Brain microvascular endothelial cell (primary cell): ENCODE measurements at regions not wholly inside any gene's neighbourhood (a gene's known extent, or its start where the extent isn't known, plus 50 kb on each side); places are given as distances from the start of the nearest gene placed in this dataset.
"Not testable (repeated sequence)": the region's sequence is repeated elsewhere in the genome, so short reads cannot be mapped to it uniquely, and the experiment has no call there.

Source experiments
- DNase-seq: peaks from one replicate; pipeline ENCODE4 v3.0.0-alpha.2; 2020
- H3K27ac ChIP-seq: fragments of 250-450 bp; sonication (Bioruptor Pico); 2 replicates; pipeline ENCODE4 v1.5.1; 2020; ENCODE audit warnings: mild to moderate bottlenecking, moderate library complexity
- H3K27me3 ChIP-seq: fragments of 250-450 bp; sonication (Bioruptor Pico); replicated peaks from 2 replicates; pipeline ENCODE4 v1.5.1; 2020; ENCODE audit warnings: mild to moderate bottlenecking
- H3K36me3 ChIP-seq: fragments of 250-450 bp; sonication (Bioruptor Pico); replicated peaks from 2 replicates; pipeline ENCODE4 v1.5.1; 2020; ENCODE audit warnings: mild to moderate bottlenecking
- H3K4me3 ChIP-seq: 2 replicates; pipeline ENCODE4 v1.5.1; 2011; ENCODE audit warnings: low read depth, mild to moderate bottlenecking, control low read depth, low read length, moderate library complexity
- in situ Hi-C: cut with HindIII; loops from 2 replicates; pipeline ENCODE4 v1.10.0; 2017; ENCODE audit warnings: low sequenced_read_pairs, low pct_ligation_motif_present

DNA sequence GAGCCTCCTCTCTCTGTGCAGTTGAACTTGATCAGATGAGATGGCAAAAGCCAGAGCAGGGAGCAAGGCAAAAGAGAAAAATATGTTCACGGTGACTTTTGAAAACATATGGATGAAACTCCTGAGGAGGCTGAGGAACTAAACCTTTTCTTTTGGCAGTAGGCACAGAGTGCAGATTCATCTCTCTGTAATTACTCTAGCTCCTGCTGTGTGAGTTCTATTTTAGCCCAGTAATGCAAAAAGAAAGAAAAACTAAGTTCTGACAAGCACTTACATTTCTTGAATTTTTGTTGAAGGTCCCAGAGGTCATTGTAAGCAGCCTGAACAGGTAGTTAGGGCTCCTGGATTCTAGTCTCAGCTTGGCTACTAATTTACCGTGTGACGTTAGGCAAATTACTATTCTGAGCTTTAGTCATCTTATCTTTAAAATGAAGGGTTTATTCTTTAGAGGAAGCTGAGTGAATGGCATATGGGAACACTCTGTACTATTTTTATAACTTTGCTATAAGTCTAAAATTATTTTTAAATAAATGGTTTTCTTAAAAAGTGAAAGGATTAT is 114.7 kb upstream of the NBPF26 start:
- H3K27me3 ChIP-seq, H3K27ac ChIP-seq, H3K36me3 ChIP-seq, DNase-seq, in situ Hi-C loops, H3K4me3 ChIP-seq: not testable (repeated sequence)

- in situ Hi-C loops, result not testable (repeated sequence)
Observed at GRCh38 chr1:120609834-120610233, 113.9 kb upstream of the NBPF26 start.

DNA sequence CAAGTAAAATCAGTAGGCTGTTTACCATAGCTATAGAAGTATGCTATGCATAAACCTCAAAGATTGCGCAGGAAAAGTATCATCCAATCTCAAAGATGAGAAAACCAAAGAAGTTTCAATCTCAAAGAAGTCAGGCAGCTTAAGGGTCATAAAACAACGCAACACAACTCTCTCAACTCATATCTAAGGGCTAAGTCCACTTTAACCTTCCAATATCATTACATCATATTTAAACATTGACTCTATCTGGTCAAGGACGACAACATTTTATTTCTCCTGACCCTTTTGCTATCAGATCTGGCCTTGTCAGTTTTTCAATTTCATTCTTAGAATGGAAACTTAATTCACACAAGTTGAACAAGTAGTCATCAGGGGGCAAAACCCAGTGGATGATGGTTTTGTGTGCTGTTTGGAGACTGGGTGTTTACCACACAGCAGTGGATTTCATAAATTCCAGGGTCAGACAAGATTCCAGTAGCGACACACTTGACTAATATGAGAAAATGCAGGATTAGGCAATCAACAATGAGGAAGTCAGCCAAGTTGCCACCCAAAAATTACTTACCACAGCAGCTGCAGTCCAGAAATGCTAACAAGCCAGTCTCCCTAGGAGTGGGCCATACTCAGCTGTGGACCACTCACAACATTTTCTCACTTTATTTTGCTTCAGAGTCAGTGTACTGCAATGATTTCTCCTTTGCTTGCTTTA is 108.7 kb upstream of the NBPF26 start:
- H3K27me3 ChIP-seq, DNase-seq, H3K4me3 ChIP-seq, H3K36me3 ChIP-seq, H3K27ac ChIP-seq, in situ Hi-C loops: not testable (repeated sequence)

More at GRCh38 chr1:120609834-120610233, 113.9 kb upstream of the NBPF26 start:
- H3K36me3 ChIP-seq, H3K27ac ChIP-seq, H3K27me3 ChIP-seq, DNase-seq, H3K4me3 ChIP-seq: not testable (repeated sequence)

- H3K36me3 ChIP-seq, H3K27ac ChIP-seq, H3K4me3 ChIP-seq, H3K27me3 ChIP-seq, DNase-seq, in situ Hi-C loops: not testable (repeated sequence)
Observed at GRCh38 chr1:120617493-120617892, 106.3 kb upstream of the NBPF26 start.

DNA sequence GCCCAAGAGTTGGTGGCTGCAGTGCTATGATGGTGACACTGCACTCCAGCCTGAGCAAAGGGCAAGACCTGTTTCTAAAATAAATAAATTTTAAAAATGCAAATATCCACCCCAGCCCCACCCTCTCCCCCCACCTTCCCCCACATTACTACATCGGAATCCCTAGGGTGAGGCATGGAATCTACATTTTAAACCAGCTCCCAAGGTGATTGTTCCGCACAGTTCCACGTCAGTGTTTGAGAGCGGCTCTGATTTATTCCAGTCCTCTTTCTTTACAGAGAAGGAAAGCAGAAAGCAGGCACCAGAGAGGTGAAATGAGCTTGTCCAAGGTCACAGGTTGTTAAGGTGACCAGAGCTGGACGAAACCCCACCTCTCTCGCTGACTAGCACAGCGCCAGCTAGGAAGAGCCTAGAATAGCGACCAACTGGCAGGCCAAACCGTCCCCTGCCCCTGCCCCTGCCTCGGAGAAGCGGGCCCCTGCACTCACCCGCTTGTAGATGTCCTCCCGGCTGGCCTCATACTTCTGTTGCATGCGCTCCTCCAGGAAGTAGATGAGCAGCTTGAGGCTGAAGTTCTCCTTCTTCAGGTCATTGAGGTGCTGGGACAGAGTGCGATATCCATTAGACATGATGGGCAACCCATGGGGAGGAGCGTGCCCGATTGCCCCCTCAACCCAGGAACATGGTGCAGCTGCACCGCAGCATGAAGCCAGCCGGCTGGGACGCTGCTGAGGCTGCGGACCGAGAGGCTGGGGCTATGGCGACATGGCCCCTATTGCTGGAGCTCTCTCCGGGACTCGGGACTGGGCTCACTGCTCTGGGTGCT is 103.7 kb upstream of the NBPF26 start:
- in situ Hi-C loops, DNase-seq, H3K4me3 ChIP-seq, H3K36me3 ChIP-seq, H3K27me3 ChIP-seq, H3K27ac ChIP-seq: not testable (repeated sequence)

GRCh38 chr1:120620693-120620969 is 103.1 kb upstream of the NBPF26 start:
- H3K4me3 ChIP-seq, in situ Hi-C loops, H3K27ac ChIP-seq, DNase-seq, H3K36me3 ChIP-seq, H3K27me3 ChIP-seq: not testable (repeated sequence)

DNA sequence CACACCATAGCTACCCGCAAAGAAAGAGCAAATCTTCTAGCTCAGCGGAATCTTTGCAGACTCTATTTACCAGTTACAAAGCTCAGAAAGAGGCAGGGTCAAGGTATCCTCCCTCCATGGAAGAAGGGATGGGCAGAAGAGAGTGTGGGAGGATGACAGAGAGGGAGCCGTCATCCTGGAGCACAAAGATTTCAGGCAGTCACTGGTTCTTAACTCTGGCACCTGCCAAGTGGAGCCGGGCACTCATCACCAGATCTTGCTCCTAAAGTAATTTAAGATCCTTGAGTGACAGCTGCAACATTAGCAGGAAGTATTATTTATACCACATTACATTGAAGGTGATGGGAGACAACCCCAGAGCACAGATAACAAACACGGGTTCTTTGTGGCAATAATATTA is 102.5 kb upstream of the NBPF26 start:
- DNase-seq, in situ Hi-C loops, H3K36me3 ChIP-seq, H3K4me3 ChIP-seq, H3K27ac ChIP-seq, H3K27me3 ChIP-seq: not testable (repeated sequence)

GRCh38 chr1:120623539-120623938 is 100.2 kb upstream of the NBPF26 start:
- in situ Hi-C loops, DNase-seq, H3K4me3 ChIP-seq, H3K27ac ChIP-seq, H3K36me3 ChIP-seq, H3K27me3 ChIP-seq: not testable (repeated sequence)

- H3K27ac ChIP-seq, in situ Hi-C loops, DNase-seq, H3K4me3 ChIP-seq, H3K27me3 ChIP-seq, H3K36me3 ChIP-seq: not testable (repeated sequence)
Observed at GRCh38 chr1:120624565-120625064, 99.1 kb upstream of the NBPF26 start.

DNA sequence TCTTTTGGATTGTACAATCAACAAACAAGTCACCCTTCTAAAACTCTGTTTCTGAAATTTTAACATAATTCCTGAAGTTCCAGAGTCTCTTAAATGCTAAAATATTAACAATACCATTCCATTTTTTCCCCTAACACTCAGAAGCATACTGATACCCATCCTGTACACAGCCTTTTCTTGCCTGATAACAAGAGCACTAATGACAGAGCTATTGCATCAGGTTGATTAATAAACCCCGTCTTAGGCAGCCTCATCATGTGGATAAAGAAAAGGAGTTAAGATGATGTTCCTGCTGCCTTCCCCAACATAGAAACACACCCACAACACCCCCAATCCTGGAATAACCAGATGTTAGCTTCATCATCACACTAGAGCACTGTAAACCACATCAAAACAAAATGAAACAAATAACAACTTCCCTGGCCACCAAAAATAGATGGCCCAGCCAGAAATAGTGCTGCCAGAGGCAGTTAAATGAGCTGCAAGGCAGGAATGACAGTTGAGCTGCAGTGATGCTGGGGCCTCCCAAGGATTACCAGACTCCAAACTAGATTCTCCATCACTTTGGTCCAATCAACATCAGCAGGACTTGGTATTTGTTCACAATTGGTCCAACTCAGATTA is 93.8 kb upstream of the NBPF26 start:
- in situ Hi-C loops, H3K4me3 ChIP-seq, H3K27me3 ChIP-seq, H3K27ac ChIP-seq, DNase-seq, H3K36me3 ChIP-seq: not testable (repeated sequence)

- H3K27me3 ChIP-seq, DNase-seq, H3K36me3 ChIP-seq, H3K4me3 ChIP-seq, H3K27ac ChIP-seq, in situ Hi-C loops: not testable (repeated sequence)
Observed at GRCh38 chr1:120634816-120635806, 88.6 kb upstream of the NBPF26 start.

DNA sequence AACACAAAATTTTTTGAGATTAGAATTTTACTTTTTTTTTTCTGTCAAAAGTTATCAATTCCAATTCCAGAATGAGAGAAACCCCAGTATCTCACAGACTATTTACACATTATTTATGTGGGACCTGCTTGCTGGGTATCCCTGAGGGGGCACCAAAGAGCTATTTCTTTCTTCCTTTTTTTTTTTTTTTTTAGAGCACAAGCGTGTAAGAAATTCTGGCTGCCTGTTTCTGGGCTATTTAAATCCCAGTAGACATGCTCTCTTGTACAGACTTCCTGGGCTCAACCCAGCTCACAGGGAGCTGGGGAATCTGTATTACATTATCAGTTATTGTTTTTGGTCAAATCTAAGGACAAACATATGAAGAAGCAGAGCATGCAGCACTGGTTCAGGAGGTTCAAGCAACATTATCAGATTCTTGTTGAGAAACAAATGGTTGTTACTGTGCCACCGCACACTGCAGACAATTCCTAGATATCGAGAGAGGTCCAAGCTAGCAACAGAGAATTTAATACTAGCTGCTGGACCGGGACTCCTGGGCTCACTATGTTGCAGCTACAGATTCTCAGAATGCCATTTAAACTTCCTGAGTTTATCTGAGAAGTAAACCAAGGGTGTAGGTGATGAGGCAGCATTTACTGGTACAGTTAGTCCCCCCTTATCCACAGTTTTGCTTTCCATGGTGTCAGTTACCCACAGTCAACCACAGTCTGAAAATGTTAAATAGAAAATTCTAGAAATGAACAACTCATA is 83.3 kb upstream of the NBPF26 start:
- H3K27ac ChIP-seq, H3K27me3 ChIP-seq, H3K36me3 ChIP-seq, DNase-seq, H3K4me3 ChIP-seq, in situ Hi-C loops: not testable (repeated sequence)

DNA sequence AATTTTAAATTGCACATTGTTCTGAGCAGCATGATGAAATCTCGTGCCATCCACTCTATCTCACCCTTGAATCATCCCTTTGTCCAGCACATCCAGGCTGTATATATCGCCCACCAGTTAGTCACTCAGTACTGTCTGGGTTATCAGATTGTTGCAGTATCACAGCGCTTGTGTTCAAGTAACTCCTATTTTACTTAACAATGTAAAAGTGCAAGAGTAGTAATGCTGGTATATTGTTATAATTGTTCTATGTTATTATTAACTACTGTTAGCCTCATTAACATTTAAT is 82.8 kb upstream of the NBPF26 start:
- H3K4me3 ChIP-seq, H3K27ac ChIP-seq, H3K36me3 ChIP-seq, in situ Hi-C loops, H3K27me3 ChIP-seq, DNase-seq: not testable (repeated sequence)
